Large intestine (tissue), 3 donors: ENCODE measurements at regions not wholly inside any gene's neighbourhood (a gene's known extent, or its start where the extent isn't known, plus 50 kb on each side); places are given as distances from the start of the nearest gene placed in this dataset.
"Not testable (repeated sequence)": the region's sequence is repeated elsewhere in the genome, so short reads cannot be mapped to it uniquely, and the experiment has no call there.

Experiments used
- DNase-seq, 2 donors: peaks; one replicate each; pipeline versions ENCODE4 v3.0.0 to v3.0.0-alpha.2; 2013
- H3K27ac ChIP-seq: one replicate; pipeline ENCODE4 v1.5.1; 2013; ENCODE audit warnings: low read length
- H3K27me3 ChIP-seq: 2 replicates; pipeline ENCODE4 v1.6.1; 2013; ENCODE audit warnings: low read length; ENCODE audit not compliant: control insufficient read depth, insufficient read depth
- H3K36me3 ChIP-seq: 2 replicates; pipeline ENCODE4 v1.6.1; 2013; ENCODE audit warnings: low read length; ENCODE audit not compliant: control insufficient read depth, insufficient read depth
- H3K4me1 ChIP-seq: one replicate; pipeline ENCODE4 v1.6.1; 2013; ENCODE audit warnings: low read length; ENCODE audit not compliant: control insufficient read depth, insufficient read depth
- H3K4me3 ChIP-seq: one replicate; pipeline ENCODE4 v1.5.1; 2013; ENCODE audit warnings: low read length
- H3K9me3 ChIP-seq: one replicate; pipeline ENCODE4 v1.6.1; 2013; ENCODE audit warnings: mild to moderate bottlenecking, low read depth, low read length, moderate library complexity; ENCODE audit not compliant: control insufficient read depth
- WGBS: methylation state at CpG from one replicate; pipeline ENCODE4 v1.1.5; 2013; ENCODE audit warnings: low lambda C conversion rate; ENCODE audit not compliant: insufficient coverage; 5-methylcytosine and 5-hydroxymethylcytosine counted together

DNA sequence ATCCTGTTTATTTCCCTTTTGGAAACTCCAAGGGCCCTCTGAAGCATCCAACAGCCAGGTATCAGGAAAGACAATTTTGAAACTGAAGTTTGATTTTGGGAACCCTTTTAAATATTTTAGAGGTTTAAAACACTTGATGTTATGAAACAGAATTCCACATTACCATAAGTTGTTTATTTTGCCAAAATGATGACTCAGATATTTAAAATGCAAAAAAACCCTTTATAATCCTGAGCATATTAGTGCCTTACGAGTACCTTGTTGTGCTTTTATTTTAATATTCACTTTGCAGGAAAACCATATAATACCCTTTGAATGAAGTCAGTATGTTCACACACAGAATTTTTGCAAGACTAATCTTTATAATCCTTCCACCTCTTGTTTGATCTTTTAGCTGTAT is 765.1 kb upstream of the CA10 start:
- Histone ChIP-seq H3K9me3 (no peaks in the 10 kb centered on the region), H3K4me1 (no peaks in the 10 kb centered on the region), H3K27ac (no peak overlapping the region), H3K36me3 (no peaks in the 10 kb centered on the region), H3K27me3 (no peaks in the 10 kb centered on the region), H3K4me3 (no peak overlapping the region)
- no peak for DNase-seq
- WGBS: no CpG with 5 or more reads among the region's 1 CpG

DNA sequence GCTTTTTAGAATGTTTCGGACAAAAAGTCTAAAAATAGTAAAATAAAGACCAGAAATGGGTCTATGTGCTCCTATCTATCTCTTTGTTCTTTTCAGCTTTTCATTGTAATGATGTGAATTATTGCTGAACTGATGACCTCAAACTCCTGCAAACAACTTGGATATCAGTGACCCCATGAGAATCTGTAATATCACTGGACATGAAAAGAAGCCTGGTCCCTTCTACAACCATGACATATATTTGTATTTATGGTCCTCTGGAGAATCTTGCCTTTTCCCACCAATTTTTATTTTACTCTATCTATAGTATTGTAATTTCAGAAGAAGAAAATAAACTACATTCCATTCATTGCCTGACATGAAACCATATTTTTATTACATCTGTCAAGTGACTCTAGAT is 740.7 kb upstream of the CA10 start:
- H3K4me1 ChIP-seq: no peaks in the 10 kb centered on the region
- DNase-seq: no peak
- no peaks in the 10 kb centered on the region for H3K27me3 ChIP-seq
- H3K9me3 ChIP-seq: no peaks in the 10 kb centered on the region
- WGBS: 40% methylated on average over 1 of the region's 1 CpG
- H3K27ac ChIP-seq: no peak overlapping the region
- no peaks in the 10 kb centered on the region for H3K36me3 ChIP-seq
- H3K4me3 ChIP-seq: no peak overlapping the region

DNA sequence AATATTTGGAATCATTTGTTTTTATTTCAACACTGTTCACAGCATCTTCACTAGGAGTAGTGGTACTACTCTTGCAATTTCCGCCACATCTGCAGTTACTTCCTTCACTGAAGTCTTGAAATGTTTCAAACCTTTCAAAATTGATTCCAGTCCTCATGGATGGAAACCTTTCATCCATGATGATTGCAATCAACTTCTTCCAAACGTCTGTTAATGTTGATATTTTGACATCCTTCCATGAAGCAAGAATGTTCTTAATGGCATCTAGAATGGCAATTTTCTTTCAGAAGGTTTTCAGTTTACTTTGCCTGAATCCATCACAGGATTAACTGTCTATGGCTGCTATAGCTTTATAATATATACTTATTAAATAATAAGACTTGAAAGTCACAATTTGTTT is 736.8 kb upstream of the CA10 start:
- no peaks in the 10 kb centered on the region for H3K9me3 ChIP-seq
- H3K4me1 ChIP-seq: no peaks in the 10 kb centered on the region
- H3K4me3 ChIP-seq: no peak overlapping the region
- H3K27ac ChIP-seq: no peak overlapping the region
- 73% methylated on average over 2 of the region's 2 CpGs for WGBS
- DNase-seq: no peak
- no peaks in the 10 kb centered on the region for H3K36me3 ChIP-seq
- no peaks in the 10 kb centered on the region for H3K27me3 ChIP-seq

DNA sequence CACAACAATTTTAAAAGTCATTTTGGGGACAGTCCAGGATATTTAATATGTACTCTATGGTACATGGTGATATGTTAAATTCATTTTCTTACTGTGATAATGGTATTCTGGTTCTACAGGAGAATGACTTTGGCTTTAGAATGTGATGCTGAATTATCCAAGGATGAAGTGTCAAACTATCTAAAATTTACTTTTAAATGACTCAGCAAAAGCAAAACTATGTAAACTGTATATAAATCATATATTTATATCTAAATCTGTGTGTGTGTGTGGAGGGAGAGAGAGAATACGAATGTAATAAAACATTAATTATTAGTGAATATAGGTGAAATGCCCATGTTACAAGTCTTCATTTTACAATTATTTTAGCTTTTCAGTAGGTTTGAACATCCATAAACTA is 733.8 kb upstream of the CA10 start:
- 43% methylated on average over 1 of the region's 1 CpG for WGBS

DNA sequence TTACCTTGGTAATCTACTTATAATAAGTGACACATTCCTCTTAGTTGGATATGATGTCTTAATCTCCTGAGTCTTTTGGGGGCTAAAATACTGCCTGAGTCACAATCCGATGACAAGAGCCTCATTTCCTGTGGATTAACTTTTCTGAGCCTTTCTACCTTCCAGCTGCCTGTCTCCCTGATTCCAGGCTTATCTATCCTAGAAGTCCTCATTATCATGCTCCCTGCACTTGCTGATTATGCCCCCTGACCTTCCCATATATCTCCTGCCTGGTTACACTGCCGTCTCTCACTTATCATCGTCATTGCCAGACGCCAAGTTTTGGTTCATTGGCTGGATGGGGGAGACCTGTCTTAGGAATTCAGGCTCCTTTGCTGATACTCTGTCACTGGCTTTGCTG is 727.4 kb upstream of the CA10 start:
- DNase-seq: no peak
- H3K4me3 ChIP-seq: no peak overlapping the region
- H3K4me1 ChIP-seq: no peaks in the 10 kb centered on the region
- no CpG with 5 or more reads among the region's 4 CpGs for WGBS
- H3K27me3 ChIP-seq: peaks cover 11% of the 10 kb centered on the region
- peaks cover 3% of the 10 kb centered on the region for H3K9me3 ChIP-seq
- no peak overlapping the region for H3K27ac ChIP-seq
- no peaks in the 10 kb centered on the region for H3K36me3 ChIP-seq

More for the DNA sequence above, 733.8 kb upstream of the CA10 start:
- Histone ChIP-seq H3K36me3 (no peaks in the 10 kb centered on the region), H3K27ac (no peak overlapping the region), H3K4me3 (no peak overlapping the region), H3K9me3 (no peaks in the 10 kb centered on the region), H3K4me1 (no peaks in the 10 kb centered on the region), H3K27me3 (no peaks in the 10 kb centered on the region)
- no peak for DNase-seq

DNA sequence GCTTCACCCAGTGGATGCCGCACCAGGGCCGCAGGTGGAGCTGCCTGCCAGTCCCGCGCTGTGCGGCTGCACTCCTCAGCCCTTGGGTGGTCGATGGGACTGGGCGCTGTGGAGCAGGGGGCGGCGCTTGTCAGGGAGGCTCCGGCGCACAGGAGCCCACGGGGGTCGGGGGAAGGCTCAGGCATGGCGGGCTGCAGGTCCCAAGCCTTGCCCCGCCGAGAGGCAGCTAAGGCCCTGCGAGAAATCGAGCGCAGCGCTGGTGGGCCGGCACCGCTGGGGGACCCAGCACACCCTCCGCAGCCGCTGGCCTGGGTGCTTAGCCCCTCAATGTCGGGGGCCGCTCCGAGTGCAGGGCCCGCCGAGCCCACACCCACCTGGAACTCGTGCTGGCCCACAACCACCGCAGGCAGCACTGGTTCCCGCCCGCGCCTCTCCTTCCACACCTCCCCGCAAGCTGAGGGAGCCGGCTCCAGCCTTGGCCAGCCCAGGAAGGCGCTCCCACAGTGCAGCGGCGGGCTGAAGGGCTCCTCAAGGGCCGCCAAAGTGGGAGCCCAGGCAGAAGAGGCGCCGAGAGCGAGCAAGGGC is 725.5 kb upstream of the CA10 start:
- peaks cover 11% of the 10 kb centered on the region for H3K27me3 ChIP-seq
- H3K9me3 ChIP-seq, H3K27ac ChIP-seq, H3K4me3 ChIP-seq, H3K36me3 ChIP-seq, DNase-seq, H3K4me1 ChIP-seq: not testable (repeated sequence)
- WGBS: no CpG with 5 or more reads among the region's 43 CpGs

DNA sequence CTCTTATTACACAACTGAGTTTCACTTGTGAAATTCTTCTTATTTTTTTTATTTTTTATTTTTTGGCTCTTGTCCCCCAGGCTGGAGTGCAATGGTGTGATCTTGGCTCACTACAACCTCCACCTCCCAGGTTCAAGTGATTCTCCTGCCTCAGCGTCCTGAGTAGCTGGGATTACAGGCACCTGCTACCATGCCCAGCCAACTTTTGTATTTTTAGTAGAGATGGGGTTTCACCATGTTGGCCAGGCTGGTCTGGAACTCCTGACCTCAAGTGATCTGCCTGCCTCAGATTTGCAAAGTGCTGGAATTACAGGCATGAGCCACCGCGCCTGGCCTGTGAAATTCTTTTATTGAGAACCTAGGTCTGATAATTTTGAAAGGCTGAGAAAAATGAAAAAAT is 688.3 kb upstream of the CA10 start:
- H3K9me3 ChIP-seq, DNase-seq, H3K4me3 ChIP-seq, H3K36me3 ChIP-seq, H3K4me1 ChIP-seq, H3K27ac ChIP-seq, H3K27me3 ChIP-seq: not testable (repeated sequence)
- no CpG with 5 or more reads among the region's 3 CpGs for WGBS

DNA sequence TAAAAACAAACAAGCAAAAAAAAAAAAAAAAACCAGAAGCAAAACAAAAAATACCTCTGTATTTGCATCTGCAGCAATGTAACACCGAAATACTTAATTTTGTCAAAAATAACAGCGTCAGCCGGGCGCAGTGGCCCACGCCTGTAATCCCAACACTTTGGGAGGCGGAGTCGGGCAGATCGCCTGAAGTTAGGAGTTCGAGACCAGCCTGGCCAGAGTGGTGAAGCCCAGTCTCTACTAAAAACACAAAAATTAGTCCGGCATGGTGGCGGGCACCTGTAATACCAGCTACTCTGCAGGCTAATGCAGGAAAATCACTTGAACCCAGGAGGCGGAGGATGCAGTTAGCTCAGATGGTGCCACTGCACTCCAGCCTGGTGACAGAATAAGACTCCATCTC is 683.5 kb upstream of the CA10 start:
- Histone ChIP-seq H3K4me1 (no peaks in the 10 kb centered on the region), H3K9me3 (no peaks in the 10 kb centered on the region), H3K27me3 (no peaks in the 10 kb centered on the region), H3K27ac (no peak overlapping the region), H3K4me3 (no peak overlapping the region), H3K36me3 (no peaks in the 10 kb centered on the region)
- WGBS: 94% methylated on average over 3 of the region's 12 CpGs
- DNase-seq: no peak

DNA sequence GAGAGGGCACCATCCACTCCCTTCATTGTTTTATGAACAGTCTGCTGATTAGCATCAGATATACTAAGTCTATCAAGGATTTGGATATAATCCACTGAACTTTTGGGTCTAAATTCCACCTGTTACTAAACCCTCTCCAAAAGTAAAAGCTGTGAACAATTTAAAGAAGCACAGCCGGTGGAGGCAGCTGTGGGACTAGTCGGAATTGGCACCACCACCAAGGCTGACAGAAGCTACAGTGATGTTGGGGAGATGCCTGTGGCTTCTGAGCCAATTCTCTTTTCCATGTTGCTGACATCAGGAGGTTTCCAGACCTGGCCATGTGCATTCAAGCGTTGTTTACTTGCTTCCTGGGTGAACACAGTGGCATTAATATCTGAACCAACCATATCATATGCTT is 679.0 kb upstream of the CA10 start:
- Histone ChIP-seq H3K27me3 (no peaks in the 10 kb centered on the region), H3K9me3 (no peaks in the 10 kb centered on the region), H3K4me3 (no peak overlapping the region), H3K4me1 (no peaks in the 10 kb centered on the region), H3K27ac (no peak overlapping the region), H3K36me3 (no peaks in the 10 kb centered on the region)
- WGBS: no CpG with 5 or more reads among the region's 3 CpGs
- DNase-seq: no peak

DNA sequence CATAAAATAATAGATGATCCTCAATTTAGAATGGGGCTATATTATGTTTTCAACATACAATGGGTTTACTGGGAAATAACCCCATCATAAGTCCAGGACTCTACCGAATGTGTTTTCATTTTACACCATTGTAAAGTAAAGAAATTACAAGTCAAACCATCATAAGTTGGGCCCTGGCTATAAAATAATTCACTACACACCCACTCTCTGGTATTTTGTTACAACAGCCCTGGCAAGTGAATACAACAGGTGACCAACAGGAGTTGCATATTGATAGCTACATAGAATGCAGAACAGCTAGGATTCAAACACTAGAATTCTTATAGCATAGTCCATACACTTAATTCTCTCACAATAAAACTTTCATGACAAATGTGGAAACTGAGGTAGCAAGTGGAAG is 673.0 kb upstream of the CA10 start:
- Histone ChIP-seq H3K4me3 (no peak overlapping the region), H3K9me3 (no peaks in the 10 kb centered on the region), H3K27ac (no peak overlapping the region), H3K27me3 (no peaks in the 10 kb centered on the region), H3K4me1 (no peaks in the 10 kb centered on the region), H3K36me3 (no peaks in the 10 kb centered on the region)
- no peak for DNase-seq
- WGBS: 100% methylated on average over 1 of the region's 1 CpG

DNA sequence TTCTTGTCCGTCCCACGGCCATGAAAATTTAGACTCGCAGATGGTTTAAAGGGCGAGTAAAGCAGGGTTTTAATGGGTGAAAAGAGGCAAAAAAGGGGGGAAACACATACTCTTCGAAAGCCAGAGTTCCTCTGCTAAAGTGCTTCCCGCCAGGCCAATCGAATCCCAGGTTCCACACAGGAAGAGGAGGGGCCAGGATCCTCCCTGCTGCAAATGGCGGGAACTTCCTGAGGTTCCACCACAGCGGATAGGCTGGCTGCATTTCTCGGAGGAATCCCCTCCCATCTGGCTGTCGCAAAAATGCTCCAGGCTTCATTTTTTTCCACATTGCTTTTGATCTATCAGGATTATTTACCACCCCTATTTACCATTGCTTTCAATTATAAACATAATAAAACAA is 670.1 kb upstream of the CA10 start:
- Histone ChIP-seq H3K9me3 (no peaks in the 10 kb centered on the region), H3K4me1 (peaks cover 6% of the 10 kb centered on the region), H3K27ac (no peak overlapping the region), H3K36me3 (no peaks in the 10 kb centered on the region), H3K4me3 (no peak overlapping the region), H3K27me3 (no peaks in the 10 kb centered on the region)
- no CpG with 5 or more reads among the region's 11 CpGs for WGBS
- no peak for DNase-seq
